ENCODE measurements at regions not wholly inside any gene's neighbourhood (a gene's known extent, or its start where the extent isn't known, plus 50 kb on each side); places are given as distances from the start of the nearest gene placed in this dataset.

DNA sequence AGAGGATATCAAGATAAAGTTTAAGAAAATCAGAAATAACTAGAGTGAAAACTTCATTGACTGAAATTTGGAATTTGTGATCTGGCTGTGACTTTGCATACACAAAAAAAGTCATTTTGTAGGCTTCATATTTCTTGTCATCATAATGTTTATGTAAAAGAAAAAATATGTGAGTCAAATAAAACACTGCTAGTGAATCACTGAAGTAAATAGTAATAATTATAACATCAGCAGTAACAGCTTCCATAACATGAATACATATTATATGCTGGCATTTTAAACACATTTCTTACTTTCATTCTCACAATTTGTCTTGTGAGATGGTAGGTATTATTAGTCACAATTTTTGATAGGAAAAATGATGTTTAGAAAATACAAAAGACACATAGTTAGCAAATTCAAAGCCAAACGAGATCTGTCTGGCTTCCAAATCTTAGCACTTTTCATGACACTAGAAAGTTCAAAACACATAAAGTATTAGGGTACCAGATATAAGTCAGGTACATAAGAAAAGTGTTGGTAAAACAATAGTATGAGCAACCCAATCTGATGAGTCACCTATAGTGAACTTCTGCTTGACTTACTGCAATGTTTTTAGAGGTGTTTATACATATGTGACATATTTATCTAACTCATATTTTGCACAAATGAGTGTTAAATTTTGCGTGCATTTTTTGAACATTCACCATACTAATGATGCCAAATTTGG lies 241.0 kb upstream of the SNX7 start:
- no peak overlapping the region for H3K4me3 ChIP-seq (ENCODE audit: low read depth, low read length)
- no peak for DNase-seq (ENCODE audit: low read depth)
- TF ChIP-seq, protein P1, sequence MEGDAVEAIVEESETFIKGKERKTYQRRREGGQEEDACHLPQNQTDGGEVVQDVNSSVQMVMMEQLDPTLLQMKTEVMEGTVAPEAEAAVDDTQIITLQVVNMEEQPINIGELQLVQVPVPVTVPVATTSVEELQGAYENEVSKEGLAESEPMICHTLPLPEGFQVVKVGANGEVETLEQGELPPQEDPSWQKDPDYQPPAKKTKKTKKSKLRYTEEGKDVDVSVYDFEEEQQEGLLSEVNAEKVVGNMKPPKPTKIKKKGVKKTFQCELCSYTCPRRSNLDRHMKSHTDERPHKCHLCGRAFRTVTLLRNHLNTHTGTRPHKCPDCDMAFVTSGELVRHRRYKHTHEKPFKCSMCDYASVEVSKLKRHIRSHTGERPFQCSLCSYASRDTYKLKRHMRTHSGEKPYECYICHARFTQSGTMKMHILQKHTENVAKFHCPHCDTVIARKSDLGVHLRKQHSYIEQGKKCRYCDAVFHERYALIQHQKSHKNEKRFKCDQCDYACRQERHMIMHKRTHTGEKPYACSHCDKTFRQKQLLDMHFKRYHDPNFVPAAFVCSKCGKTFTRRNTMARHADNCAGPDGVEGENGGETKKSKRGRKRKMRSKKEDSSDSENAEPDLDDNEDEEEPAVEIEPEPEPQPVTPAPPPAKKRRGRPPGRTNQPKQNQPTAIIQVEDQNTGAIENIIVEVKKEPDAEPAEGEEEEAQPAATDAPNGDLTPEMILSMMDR (IDR thresholded peaks at IDR 0.05; ENCODE audit: low read depth, low read length, missing control alignments), result no peak

- no peak overlapping the region for H3K4me3 ChIP-seq (ENCODE audit: low read depth, low read length)
- DNase-seq (ENCODE audit: low read depth), result no peak
- TF ChIP-seq, protein P1 (IDR thresholded peaks at IDR 0.05; ENCODE audit: low read depth, low read length, missing control alignments), result no peak
Measured at GRCh38 chr1:98417820-98418219, 243.7 kb upstream of the SNX7 start.

DNA sequence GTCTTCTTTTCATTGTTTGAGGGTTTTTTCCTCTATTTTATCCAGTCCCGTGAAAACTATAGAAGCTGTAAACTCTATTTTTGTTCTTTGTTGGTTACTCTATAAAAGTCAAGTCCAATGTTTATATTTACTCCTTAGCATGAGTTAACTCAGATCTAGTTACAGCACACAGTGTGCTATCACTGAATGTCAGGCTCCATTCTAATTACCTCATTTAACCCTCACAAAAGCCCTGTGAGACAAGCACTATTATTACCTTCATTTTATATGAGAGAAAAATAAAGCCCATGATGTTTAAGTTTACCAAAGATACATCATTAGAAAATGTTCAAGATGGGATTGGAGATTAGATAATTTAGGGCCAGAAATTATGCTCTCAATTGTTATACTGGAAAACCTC lies 251.4 kb upstream of the SNX7 start:
- TF ChIP-seq, protein P1 (IDR thresholded peaks at IDR 0.05; ENCODE audit: low read depth, low read length, missing control alignments), result no peak
- no peak overlapping the region for H3K4me3 ChIP-seq (ENCODE audit: low read depth, low read length)
- no peak for DNase-seq (ENCODE audit: low read depth)

DNA sequence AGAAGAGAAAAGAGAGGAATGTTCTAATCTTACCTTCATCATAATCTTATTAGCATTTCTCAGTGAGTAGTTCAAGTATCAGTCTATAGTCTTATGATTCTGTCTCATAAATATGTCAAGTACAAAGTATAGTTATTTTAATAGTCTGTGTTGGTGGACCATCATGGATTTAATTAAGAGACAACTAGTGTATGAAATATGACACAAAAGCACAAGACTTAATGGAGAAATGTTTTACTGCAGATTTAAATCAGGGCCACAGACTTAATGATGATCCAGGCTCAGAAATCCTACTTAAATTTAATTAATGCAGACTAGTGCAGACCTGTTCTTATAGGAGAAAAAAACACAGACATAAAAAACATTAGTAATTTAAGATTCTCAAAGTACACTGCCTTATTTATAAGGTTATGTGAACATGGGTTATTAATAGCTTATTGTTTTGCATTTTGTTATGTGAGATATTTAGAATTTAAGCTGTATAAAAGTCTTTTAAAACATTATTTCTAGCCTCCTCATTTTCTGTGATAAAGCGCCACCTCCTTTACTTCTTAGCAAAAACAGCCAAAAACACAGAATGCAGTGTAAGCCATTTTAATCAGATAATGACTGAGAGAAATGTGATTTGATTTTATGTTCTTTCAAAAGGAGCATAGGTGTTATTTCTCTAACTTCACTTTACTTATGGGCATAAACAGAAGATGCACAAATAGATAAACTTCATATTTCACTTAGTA lies 255.0 kb upstream of the SNX7 start:
- DNase-seq (ENCODE audit: low read depth), result no peak
- TF ChIP-seq, protein P1 (IDR thresholded peaks at IDR 0.05; ENCODE audit: low read depth, low read length, missing control alignments), result no peak

GRCh38 chr1:98405581-98406074 lies 255.9 kb upstream of the SNX7 start:
- peak; percentile 37 for DNase-seq (ENCODE audit: low read depth)
- no peak overlapping the region for H3K4me3 ChIP-seq (ENCODE audit: low read depth, low read length)
- TF ChIP-seq, protein P1 (IDR thresholded peaks at IDR 0.05; ENCODE audit: low read depth, low read length, missing control alignments), result no peak

More for the DNA sequence above, 255.0 kb upstream of the SNX7 start:
- H3K4me3 ChIP-seq (ENCODE audit: low read depth, low read length), result no peak overlapping the region

DNA sequence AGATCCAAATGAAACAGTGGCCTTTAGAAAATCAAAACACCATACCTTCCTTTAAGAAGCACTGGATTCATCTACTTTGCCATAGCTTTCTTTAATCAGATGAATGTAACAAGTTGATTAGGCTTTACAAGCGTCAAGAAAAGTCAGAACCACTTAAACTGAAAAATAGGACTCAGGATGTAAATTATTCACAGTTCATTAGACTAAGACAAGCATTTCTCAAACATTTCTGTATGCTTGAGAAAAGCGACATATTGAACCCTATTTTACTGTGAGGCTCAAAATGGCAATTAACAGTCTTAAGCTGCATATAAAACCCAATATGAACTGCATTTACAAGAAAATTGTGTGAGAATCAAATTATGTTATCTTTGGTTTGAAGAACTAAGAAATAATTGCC lies 256.7 kb upstream of the SNX7 start:
- no peak overlapping the region for H3K4me3 ChIP-seq (ENCODE audit: low read depth, low read length)
- TF ChIP-seq, protein P1 (IDR thresholded peaks at IDR 0.05; ENCODE audit: low read depth, low read length, missing control alignments), result no peak

More for the DNA sequence above, 256.7 kb upstream of the SNX7 start:
- no peak for DNase-seq (ENCODE audit: low read depth)

Measured in GM12864 (cell line).